K562 (cell line): ENCODE measurements at regions not wholly inside any gene's neighbourhood (a gene's known extent, or its start where the extent isn't known, plus 50 kb on each side); places are given as distances from the start of the nearest gene placed in this dataset.

Source experiments
- BRF2 ChIP-seq: IDR thresholded peaks from 3 replicates; pipeline ENCODE4 v1.6.1; 2011; ENCODE audit warnings: borderline replicate concordance, mild to moderate bottlenecking; ENCODE audit not compliant: insufficient read length, insufficient read depth
- ELF1 ChIP-seq: fragments of 200-800 bp; sonication (Bioruptor generic); IDR thresholded peaks from 2 replicates; pipeline ENCODE4 v1.6.1; 2016; ENCODE audit warnings: missing genetic modification characterization, missing compliant biosample characterization
- FOXP1 ChIP-seq: sonication (generic); formaldehyde crosslinking; IDR thresholded peaks from 2 replicates; pipeline ENCODE4 v1.8.0; 2022; ENCODE audit warnings: mild to moderate bottlenecking, missing genetic modification reagents
- ID3 ChIP-seq, 2 experiments: fragments of 250-450 bp in 1 of 2; fragments of 450-650 bp in 1 of 2; sonication (Bioruptor Pico) in 1 of 2; IDR thresholded peaks; 2 replicates each; pipeline versions ENCODE4 v1.6.1 to v1.8.0; 2016 to 2021; ENCODE audit warnings: mild to moderate bottlenecking in 2 of 2, moderate library complexity in 2 of 2, missing compliant biosample characterization in 1 of 2, missing genetic modification characterization in 1 of 2
- KAT2B ChIP-seq: IDR thresholded peaks from one replicate; pipeline ENCODE4 v1.6.1; 2012; ENCODE audit warnings: low read depth, mild to moderate bottlenecking, control low read depth, inconsistent platforms, low read length, moderate library complexity
- MIER1 ChIP-seq: fragments of 450-650 bp; IDR thresholded peaks from 2 replicates; pipeline ENCODE4 v1.6.1; 2016; ENCODE audit warnings: antibody characterized with exemption, mild to moderate bottlenecking, low read depth
- POLR2H ChIP-seq: IDR thresholded peaks from 2 replicates; pipeline ENCODE4 v1.6.1; 2016; ENCODE audit warnings: missing genetic modification characterization, low read depth, mild to moderate bottlenecking, control low read depth, missing compliant biosample characterization, moderate library complexity
- REST ChIP-seq, 2 experiments: fragments of 450-650 bp; formaldehyde crosslinking in 1 of 2; IDR thresholded peaks; 2 replicates each; pipeline versions ENCODE4 v1.4.0 to v1.6.1; 2014 to 2020; ENCODE audit warnings: mild to moderate bottlenecking in 2 of 2, borderline replicate concordance in 1 of 2, low read depth in 1 of 2
- TFAM ChIP-seq: fragments of 250-450 bp; sonication (Bioruptor Pico); conservative IDR thresholded peaks from 2 replicates; pipeline ENCODE4 v1.5.0; 2021; ENCODE audit warnings: mild to moderate bottlenecking, moderate library complexity
- ZBTB8A ChIP-seq: fragments of 450-650 bp; IDR thresholded peaks from 2 replicates; pipeline ENCODE4 v1.6.1; 2018; ENCODE audit warnings: mild to moderate bottlenecking, moderate library complexity; ENCODE audit not compliant: partially characterized antibody
- ZC3H4 ChIP-seq: sonication (generic); formaldehyde crosslinking; IDR thresholded peaks from 2 replicates; pipeline ENCODE4 v1.9.0; 2021; ENCODE audit warnings: missing genetic modification reagents, borderline replicate concordance
- ZNF277 ChIP-seq: fragments of 250-450 bp; sonication (Bioruptor Pico); IDR thresholded peaks from 2 replicates; pipeline ENCODE4 v1.8.0; 2022; ENCODE audit warnings: inconsistent platforms, mild to moderate bottlenecking, moderate library complexity, borderline replicate concordance
- ZNF3 ChIP-seq: fragments of 250-450 bp; sonication (Bioruptor Pico); IDR thresholded peaks from 2 replicates; pipeline ENCODE4 v1.5.0; 2021; ENCODE audit warnings: mild to moderate bottlenecking, moderate library complexity

- no peak for TF ChIP-seq ID3 (CRISPR knock-in tag; IDR thresholded peaks at IDR 0.05)
- TF ChIP-seq ID3 (tag; IDR thresholded peaks at IDR 0.05), result no peak
- TF ChIP-seq POLR2H (tag), result no peak
- TF ChIP-seq ZNF277, result no peak
- TF ChIP-seq ZNF3 (CRISPR knock-in tag), result no peak
- no peak for TF ChIP-seq REST (IDR thresholded peaks at IDR 0.05; ENCODE audit: borderline replicate concordance)
- TF ChIP-seq REST (CRISPR knock-in tag; IDR thresholded peaks at IDR 0.05; ENCODE audit: low read depth), result no peak
- TF ChIP-seq ZC3H4 (CRISPR knock-in tag), result no peak
- TF ChIP-seq MIER1, result no peak
- no peak for TF ChIP-seq ZBTB8A
- no peak for TF ChIP-seq TFAM (CRISPR knock-in tag)
- TF ChIP-seq ELF1 (tag), result no peak
- no peak for TF ChIP-seq FOXP1 (CRISPR knock-in tag)
- TF ChIP-seq KAT2B, result no peak
- TF ChIP-seq BRF2, result no peak
These were observed 994.4 kb upstream of the SEL1L start (continued) for GRCh38 chr14:82528016-82528415.
